HepG2 (cell line): ENCODE measurements at regions not wholly inside any gene's neighbourhood (a gene's known extent, or its start where the extent isn't known, plus 50 kb on each side); places are given as distances from the start of the nearest gene placed in this dataset.

Experiments used
- ATAC-seq: fragments of 200-7000 bp; cut with Tn5 transposase; 3 replicates; pipeline ENCODE4 v1.9.1; 2020; ENCODE audit warnings: mild to moderate bottlenecking, moderate library complexity
- BruUV-seq: library from RNA; stranded (reverse); fragments of 400-500 nt; replicated peaks from 2 replicates; lab custom pipeline; 2021; lab: Mats Ljungman, UMichigan
- CTCF ChIA-PET: fragments of 300-600 bp; formaldehyde crosslinking; extraction: SDS; loops from one replicate; lab custom pipeline; 2021; ENCODE audit warnings: low total read pairs, inconsistent platforms, low intra/inter-chr PET ratio; lab: Yijun Ruan, JAX
- POLR2A ChIA-PET: fragments of 350-600 bp; sonication (Branson Sonifier 250); formaldehyde crosslinking; loops from one replicate; lab custom pipeline; 2020; ENCODE audit warnings: antibody characterized with exemption, inconsistent platforms; lab: Yijun Ruan, JAX
- DNase-seq: peaks from one replicate; pipeline ENCODE4 v3.0.0-alpha.2; 2015; ENCODE audit warnings: low spot score
- FAIRE-seq: peaks from 3 replicates; lab custom pipeline; 2011; peaks lifted over from hg19 to GRCh38; lab: Jason Lieb, UNC
- H2AFZ ChIP-seq: one replicate; pipeline ENCODE4 v1.6.1; 2011; ENCODE audit warnings: low read length, inconsistent platforms
- H3K27ac ChIP-seq: fragments of 300-600 bp; 3 replicates; pipeline ENCODE4 v1.8.0; 2011; ENCODE audit warnings: mixed run types, mild to moderate bottlenecking, mixed read lengths, low read length, inconsistent platforms; ENCODE audit not compliant: insufficient read depth; ENCODE audit errors: extremely low read length
- H3K27me3 ChIP-seq, 2 experiments: fragments of 200-600 bp in 1 of 2; 2 replicates in 1 of 2; 3 replicates in 1 of 2; pipeline versions ENCODE4 v1.6.0 to v1.8.0; 2011; ENCODE audit warnings: low read length in 2 of 2, mild to moderate bottlenecking in 2 of 2, moderate library complexity in 2 of 2, inconsistent platforms in 1 of 2; ENCODE audit not compliant: insufficient read depth in 2 of 2, control insufficient read depth in 1 of 2
- H3K36me3 ChIP-seq, 2 experiments: fragments of 200-600 bp in 1 of 2; replicated peaks in 1 of 2; 2 replicates in 1 of 2; 3 replicates in 1 of 2; pipeline versions ENCODE4 v1.5.1 to v1.8.0; 2011; ENCODE audit warnings: low read length in 2 of 2, inconsistent platforms in 1 of 2; ENCODE audit not compliant: insufficient read depth in 2 of 2, control insufficient read depth in 1 of 2
- H3K4me1 ChIP-seq: 2 replicates; pipeline ENCODE4 v1.5.1; 2012; ENCODE audit warnings: low read length, inconsistent platforms; ENCODE audit not compliant: insufficient read depth
- H3K4me2 ChIP-seq: 2 replicates; pipeline ENCODE4 v1.6.0; 2011; ENCODE audit warnings: low read depth, low read length, inconsistent platforms
- H3K4me3 ChIP-seq, 3 experiments: fragments of 200-600 bp in 1 of 3; sonication (generic), shearing (Covaris generic) in 1 of 3; replicated peaks in 1 of 3; 2 replicates each; pipeline ENCODE4 v1.5.1; 2011 to 2016; ENCODE audit warnings: low read length in 3 of 3, inconsistent platforms in 2 of 3, low read depth in 2 of 3, mild to moderate bottlenecking in 2 of 3, control low read depth in 1 of 3, mixed read lengths in 1 of 3; ENCODE audit not compliant: insufficient read depth in 1 of 3
- H3K79me2 ChIP-seq: one replicate; pipeline ENCODE4 v1.6.1; 2011; ENCODE audit warnings: low read length, inconsistent platforms; ENCODE audit not compliant: insufficient read depth
- H3K9ac ChIP-seq: 2 replicates; pipeline ENCODE4 v1.6.0; 2011; ENCODE audit warnings: mild to moderate bottlenecking, low read depth, low read length, inconsistent platforms; ENCODE audit not compliant: insufficient read depth
- H3K9me3 ChIP-seq: 2 replicates; pipeline ENCODE4 v1.5.1; 2012; ENCODE audit warnings: mild to moderate bottlenecking, low read length
- H4K20me1 ChIP-seq: 2 replicates; pipeline ENCODE4 v1.6.0; 2011; ENCODE audit warnings: inconsistent platforms, mild to moderate bottlenecking, low read length, moderate library complexity; ENCODE audit not compliant: insufficient read depth
- ARID2 ChIP-seq: sonication (generic); formaldehyde crosslinking; IDR thresholded peaks from 2 replicates; pipeline ENCODE4 v1.8.1; 2022; ENCODE audit warnings: mild to moderate bottlenecking, missing genetic modification reagents, borderline replicate concordance
- CHD2 ChIP-seq: IDR thresholded peaks from 2 replicates; pipeline ENCODE4 v1.6.1; 2011; ENCODE audit warnings: low read depth, low read length, improper control_type of control experiment
- REXO4 ChIP-seq: sonication (generic); formaldehyde crosslinking; IDR thresholded peaks from 2 replicates; pipeline ENCODE4 v1.8.0; 2022; ENCODE audit warnings: missing genetic modification reagents, mild to moderate bottlenecking, borderline replicate concordance
- SIN3B ChIP-seq: fragments of 150-350 bp; IDR thresholded peaks from 2 replicates; pipeline ENCODE4 v1.6.1; 2014; ENCODE audit warnings: low read length
- SRSF9 ChIP-seq: fragments of 200-400 bp; formaldehyde crosslinking; IDR thresholded peaks from 2 replicates; pipeline ENCODE4 v1.6.1; 2018; ENCODE audit warnings: borderline replicate concordance, mild to moderate bottlenecking, low read depth, low read length; ENCODE audit not compliant: insufficient read depth, poor library complexity, severe bottlenecking
- TAF1 ChIP-seq: sonication (generic); formaldehyde crosslinking; IDR thresholded peaks from 2 replicates; pipeline ENCODE4 v1.4.0; 2020; ENCODE audit warnings: missing genetic modification reagents
- TBL1XR1 ChIP-seq: fragments of 150-350 bp; IDR thresholded peaks from 2 replicates; pipeline ENCODE4 v1.6.1; 2014; ENCODE audit warnings: borderline replicate concordance, low read length; ENCODE audit not compliant: partially characterized antibody
- ZGPAT ChIP-seq: IDR thresholded peaks from 2 replicates; pipeline ENCODE4 v1.6.1; 2016; ENCODE audit warnings: mild to moderate bottlenecking
- ZNF547 ChIP-seq: sonication (generic); formaldehyde crosslinking; IDR thresholded peaks from 2 replicates; pipeline ENCODE4 v1.5.1; 2020; ENCODE audit warnings: mild to moderate bottlenecking, missing genetic modification reagents
- ZZZ3 ChIP-seq: sonication (generic); formaldehyde crosslinking; IDR thresholded peaks from 2 replicates; pipeline ENCODE4 v1.4.0; 2020; ENCODE audit warnings: missing genetic modification reagents, mild to moderate bottlenecking, borderline replicate concordance
- WGBS: methylation state at CpG from one replicate; pipeline ENCODE4 v1.1.6; 2017; ENCODE audit warnings: low lambda C conversion rate; 5-methylcytosine and 5-hydroxymethylcytosine counted together
- in situ Hi-C: cut with HindIII; loops from 2 replicates; pipeline ENCODE4 v1.10.0; 2017; ENCODE audit warnings: low pct_unique_long_range_greater_than_20kb; ENCODE audit not compliant: extremely low pct_ligation_motif_present
- intact Hi-C: fragments of 100-400 bp; cut with micrococcal nuclease; formaldehyde crosslinking; loops from one replicate; pipeline ENCODE4 v1.10.0; 2022; ENCODE audit not compliant: unreplicated experiment
- TF ChIP-seq, protein P1 (sequence below): IDR thresholded peaks from 2 replicates; pipeline ENCODE4 v1.6.1; 2016; ENCODE audit warnings: missing compliant biosample characterization, missing genetic modification reagents, borderline replicate concordance
- TF ChIP-seq, protein P2 (sequence below): conservative IDR thresholded peaks from 2 replicates; pipeline ENCODE4 v1.6.1; 2018; ENCODE audit warnings: missing genetic modification reagents
- TF ChIP-seq, protein P3 (sequence below): sonication (generic); formaldehyde crosslinking; IDR thresholded peaks from 2 replicates; pipeline ENCODE4 v1.8.0; 2023; ENCODE audit warnings: mild to moderate bottlenecking, missing genetic modification reagents
- TF ChIP-seq, protein P4 (sequence below): sonication (generic); formaldehyde crosslinking; IDR thresholded peaks from 2 replicates; pipeline ENCODE4 v1.4.0; 2020; ENCODE audit warnings: mild to moderate bottlenecking, missing genetic modification reagents
- TF ChIP-seq, protein P5 (sequence below): IDR thresholded peaks from 2 replicates; pipeline ENCODE4 v1.6.1; 2018; ENCODE audit warnings: missing genetic modification reagents

DNA sequence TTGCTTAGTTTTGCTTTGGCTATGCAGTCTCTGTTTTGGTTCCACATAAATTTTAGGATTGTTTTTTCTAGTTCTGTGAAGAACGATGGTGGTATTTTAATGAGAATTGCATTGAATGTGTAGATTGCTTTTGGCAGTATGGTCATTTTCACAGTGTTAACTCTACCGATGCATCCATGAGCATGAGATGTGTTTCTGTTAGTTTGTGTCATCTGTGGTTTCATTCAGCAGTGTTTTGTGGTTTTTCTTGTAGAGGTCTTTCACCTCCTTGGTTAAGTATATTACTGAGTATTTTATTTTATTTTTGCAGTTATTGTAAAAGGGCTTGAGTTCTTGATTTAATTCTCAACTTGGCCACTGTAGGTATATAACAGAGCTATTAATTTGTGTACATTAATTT is 78.2 kb upstream of the ZNF92 start:
- in situ Hi-C loops: no loop called here
- CTCF ChIA-PET: no interaction called here
- H3K27ac ChIP-seq: no peak overlapping the region
- peak; percentile 12 for FAIRE-seq
- no peak for DNase-seq
- 94% methylated on average over 2 of the region's 2 CpGs for WGBS
- no peaks in the 10 kb centered on the region for H3K36me3 ChIP-seq
- H3K79me2 ChIP-seq: no peaks in the 10 kb centered on the region
- no peaks in the 10 kb centered on the region for H3K27me3 ChIP-seq
- POLR2A ChIA-PET: no interaction called here
- H3K9me3 ChIP-seq: no peaks in the 10 kb centered on the region
- ATAC-seq: no peak
- H3K4me2 ChIP-seq: no peak overlapping the region
- H4K20me1 ChIP-seq: no peaks in the 10 kb centered on the region
- H2AFZ ChIP-seq: no peak overlapping the region
- no peaks in the 10 kb centered on the region for H3K4me1 ChIP-seq
- intact Hi-C loops: no loop called here
- H3K9ac ChIP-seq: no peak overlapping the region
- H3K4me3 ChIP-seq: no peak overlapping the region
- BruUV-seq: no TSS peak
- TF ChIP-seq SRSF9: no peak
- TF ChIP-seq, protein P1, sequence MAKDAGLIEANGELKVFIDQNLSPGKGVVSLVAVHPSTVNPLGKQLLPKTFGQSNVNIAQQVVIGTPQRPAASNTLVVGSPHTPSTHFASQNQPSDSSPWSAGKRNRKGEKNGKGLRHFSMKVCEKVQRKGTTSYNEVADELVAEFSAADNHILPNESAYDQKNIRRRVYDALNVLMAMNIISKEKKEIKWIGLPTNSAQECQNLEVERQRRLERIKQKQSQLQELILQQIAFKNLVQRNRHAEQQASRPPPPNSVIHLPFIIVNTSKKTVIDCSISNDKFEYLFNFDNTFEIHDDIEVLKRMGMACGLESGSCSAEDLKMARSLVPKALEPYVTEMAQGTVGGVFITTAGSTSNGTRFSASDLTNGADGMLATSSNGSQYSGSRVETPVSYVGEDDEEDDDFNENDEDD (CRISPR knock-in tag): no peak
- no peak for TF ChIP-seq ZZZ3 (CRISPR knock-in tag)
- no peak for TF ChIP-seq TBL1XR1
- TF ChIP-seq TAF1 (CRISPR knock-in tag): no peak
- TF ChIP-seq REXO4: no peak
- TF ChIP-seq ZGPAT (CRISPR knock-in tag): no peak
- no peak for TF ChIP-seq ARID2 (CRISPR knock-in tag)
- TF ChIP-seq ZNF547: no peak
- TF ChIP-seq CHD2: no peak
- no peak for TF ChIP-seq SIN3B
- TF ChIP-seq, protein P2, sequence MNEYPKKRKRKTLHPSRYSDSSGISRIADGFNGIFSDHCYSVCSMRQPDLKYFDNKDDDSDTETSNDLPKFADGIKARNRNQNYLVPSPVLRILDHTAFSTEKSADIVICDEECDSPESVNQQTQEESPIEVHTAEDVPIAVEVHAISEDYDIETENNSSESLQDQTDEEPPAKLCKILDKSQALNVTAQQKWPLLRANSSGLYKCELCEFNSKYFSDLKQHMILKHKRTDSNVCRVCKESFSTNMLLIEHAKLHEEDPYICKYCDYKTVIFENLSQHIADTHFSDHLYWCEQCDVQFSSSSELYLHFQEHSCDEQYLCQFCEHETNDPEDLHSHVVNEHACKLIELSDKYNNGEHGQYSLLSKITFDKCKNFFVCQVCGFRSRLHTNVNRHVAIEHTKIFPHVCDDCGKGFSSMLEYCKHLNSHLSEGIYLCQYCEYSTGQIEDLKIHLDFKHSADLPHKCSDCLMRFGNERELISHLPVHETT: no peak
- TF ChIP-seq, protein P3, sequence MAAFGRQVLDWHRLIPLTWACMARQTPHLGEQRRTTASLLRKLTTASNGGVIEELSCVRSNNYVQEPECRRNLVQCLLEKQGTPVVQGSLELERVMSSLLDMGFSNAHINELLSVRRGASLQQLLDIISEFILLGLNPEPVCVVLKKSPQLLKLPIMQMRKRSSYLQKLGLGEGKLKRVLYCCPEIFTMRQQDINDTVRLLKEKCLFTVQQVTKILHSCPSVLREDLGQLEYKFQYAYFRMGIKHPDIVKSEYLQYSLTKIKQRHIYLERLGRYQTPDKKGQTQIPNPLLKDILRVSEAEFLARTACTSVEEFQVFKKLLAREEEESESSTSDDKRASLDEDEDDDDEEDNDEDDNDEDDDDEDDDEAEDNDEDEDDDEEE (CRISPR knock-in tag): no peak
- TF ChIP-seq, protein P4, sequence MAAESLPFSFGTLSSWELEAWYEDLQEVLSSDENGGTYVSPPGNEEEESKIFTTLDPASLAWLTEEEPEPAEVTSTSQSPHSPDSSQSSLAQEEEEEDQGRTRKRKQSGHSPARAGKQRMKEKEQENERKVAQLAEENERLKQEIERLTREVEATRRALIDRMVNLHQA (CRISPR knock-in tag): no peak
- TF ChIP-seq, protein P5, sequence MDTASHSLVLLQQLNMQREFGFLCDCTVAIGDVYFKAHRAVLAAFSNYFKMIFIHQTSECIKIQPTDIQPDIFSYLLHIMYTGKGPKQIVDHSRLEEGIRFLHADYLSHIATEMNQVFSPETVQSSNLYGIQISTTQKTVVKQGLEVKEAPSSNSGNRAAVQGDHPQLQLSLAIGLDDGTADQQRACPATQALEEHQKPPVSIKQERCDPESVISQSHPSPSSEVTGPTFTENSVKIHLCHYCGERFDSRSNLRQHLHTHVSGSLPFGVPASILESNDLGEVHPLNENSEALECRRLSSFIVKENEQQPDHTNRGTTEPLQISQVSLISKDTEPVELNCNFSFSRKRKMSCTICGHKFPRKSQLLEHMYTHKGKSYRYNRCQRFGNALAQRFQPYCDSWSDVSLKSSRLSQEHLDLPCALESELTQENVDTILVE: no peak
